SK-N-SH treated with all-trans-retinoic acid at 6 μM for 48 hours (cell line): ENCODE measurements at regions not wholly inside any gene's neighbourhood (a gene's known extent, or its start where the extent isn't known, plus 50 kb on each side); places are given as distances from the start of the nearest gene placed in this dataset.

Experiments used
- ARNTL ChIP-seq: fragments of 450-650 bp; formaldehyde crosslinking; IDR thresholded peaks from 2 replicates; pipeline ENCODE4 v1.5.0; 2020; ENCODE audit warnings: low read depth, mild to moderate bottlenecking, moderate library complexity, borderline replicate concordance
- ISL1 ChIP-seq: fragments of 250-450 bp; sonication (Bioruptor Pico); IDR thresholded peaks from 2 replicates; pipeline ENCODE4 v2.1.2; 2022; ENCODE audit warnings: mild to moderate bottlenecking, moderate library complexity
- SNAI2 ChIP-seq: fragments of 250-450 bp; sonication (Bioruptor Pico); IDR thresholded peaks from 2 replicates; pipeline ENCODE4 v1.5.0; 2020; ENCODE audit warnings: mild to moderate bottlenecking, moderate library complexity
- TCF4 ChIP-seq: fragments of 250-450 bp; sonication (Bioruptor Pico); IDR thresholded peaks from 2 replicates; pipeline ENCODE4 v1.8.0; 2021; ENCODE audit warnings: mild to moderate bottlenecking, moderate library complexity, borderline replicate concordance
- ZFP3 ChIP-seq: fragments of 250-450 bp; sonication (Bioruptor Pico); IDR thresholded peaks from 2 replicates; pipeline ENCODE4 v1.5.0; 2020; ENCODE audit warnings: mild to moderate bottlenecking, moderate library complexity

DNA sequence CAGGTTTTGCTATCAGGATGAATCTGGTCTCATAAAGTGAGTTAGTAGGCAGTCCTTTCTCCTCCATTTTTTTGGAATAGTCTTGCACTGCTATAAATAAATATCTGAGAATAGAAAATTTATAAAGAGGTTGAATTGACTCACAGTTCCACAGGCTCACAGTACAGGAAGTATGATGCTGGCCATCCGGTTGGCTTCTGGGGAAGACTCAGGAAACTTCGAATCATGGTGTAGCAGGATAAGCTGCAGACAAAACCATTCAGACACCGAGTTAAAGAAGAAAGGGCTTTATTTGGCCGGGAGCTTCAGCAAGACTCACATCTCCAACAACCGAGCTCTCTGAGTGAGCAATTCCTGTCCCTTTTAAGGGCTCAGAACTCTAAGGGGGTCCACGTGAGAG is 348.2 kb downstream of the KCTD8 start:
- TF ChIP-seq TCF4 (no peak), ARNTL (CRISPR knock-in tag) (no peak), SNAI2 (CRISPR knock-in tag) (no peak), ISL1 (CRISPR knock-in tag) (no peak), ZFP3 (CRISPR knock-in tag) (no peak)
